ENCODE measurements at regions not wholly inside any gene's neighbourhood (a gene's known extent, or its start where the extent isn't known, plus 50 kb on each side); places are given as distances from the start of the nearest gene placed in this dataset.

DNA sequence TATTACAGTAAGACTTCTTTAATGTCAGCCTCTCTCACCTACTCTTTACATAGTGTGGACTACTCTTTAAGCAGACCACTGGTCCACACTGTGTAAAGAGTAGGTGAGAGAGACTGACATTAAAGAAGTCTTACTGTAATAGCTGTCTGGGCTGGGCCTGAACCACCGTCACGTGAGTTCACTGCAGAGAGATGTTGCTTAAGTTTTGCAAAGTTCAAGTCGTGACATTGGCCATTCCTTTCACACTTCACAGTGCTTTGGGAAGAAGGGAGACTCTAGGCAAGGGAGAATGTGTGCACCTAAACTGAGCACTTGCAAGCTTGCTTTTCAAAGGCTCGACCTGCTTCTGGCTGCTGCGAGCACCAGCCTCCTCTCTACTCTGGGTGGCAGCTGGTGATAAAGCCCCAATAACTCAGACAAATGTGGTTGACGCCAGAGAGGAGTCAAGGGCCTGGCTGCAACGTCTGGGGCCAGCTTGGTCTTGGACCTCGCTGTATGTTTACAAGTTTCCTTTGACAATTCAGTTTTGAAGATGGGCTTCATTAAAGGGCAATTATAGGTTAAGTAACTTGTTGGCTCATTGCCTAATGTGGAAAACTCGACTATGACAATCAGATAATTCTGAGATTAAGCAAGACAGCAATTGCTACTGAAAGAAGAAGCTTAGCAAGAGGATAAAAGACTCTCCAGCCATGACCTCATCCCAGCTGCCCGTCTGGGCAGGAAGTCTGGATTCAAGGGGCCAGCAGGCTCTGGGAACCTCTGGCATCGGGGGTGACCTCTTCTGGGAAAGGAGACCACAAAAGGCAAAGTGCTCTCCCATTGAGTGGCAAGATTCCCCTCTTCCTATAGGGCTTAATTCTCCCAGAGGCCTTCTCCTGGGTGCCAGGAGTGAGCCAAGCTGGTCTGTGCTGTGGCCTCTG is 242.1 kb upstream of the TLE3 start:
- no peaks in the 10 kb centered on the region for H3K9me3 ChIP-seq (ENCODE audit: low read depth)
- no peaks in the 10 kb centered on the region for H4K20me1 ChIP-seq (ENCODE audit: insufficient read depth, poor library complexity, severe bottlenecking)
- no peaks in the 10 kb centered on the region for H3K27me3 ChIP-seq
- H3K4me1 ChIP-seq (ENCODE audit: insufficient read depth), result peaks cover 6% of the 10 kb centered on the region
- H3K27ac ChIP-seq, result no peak overlapping the region
- 47% methylated on average over 11 of the region's 11 CpGs for WGBS (ENCODE audit: low lambda C conversion rate, missing lambda C conversion rate)
- TF ChIP-seq, protein P1, sequence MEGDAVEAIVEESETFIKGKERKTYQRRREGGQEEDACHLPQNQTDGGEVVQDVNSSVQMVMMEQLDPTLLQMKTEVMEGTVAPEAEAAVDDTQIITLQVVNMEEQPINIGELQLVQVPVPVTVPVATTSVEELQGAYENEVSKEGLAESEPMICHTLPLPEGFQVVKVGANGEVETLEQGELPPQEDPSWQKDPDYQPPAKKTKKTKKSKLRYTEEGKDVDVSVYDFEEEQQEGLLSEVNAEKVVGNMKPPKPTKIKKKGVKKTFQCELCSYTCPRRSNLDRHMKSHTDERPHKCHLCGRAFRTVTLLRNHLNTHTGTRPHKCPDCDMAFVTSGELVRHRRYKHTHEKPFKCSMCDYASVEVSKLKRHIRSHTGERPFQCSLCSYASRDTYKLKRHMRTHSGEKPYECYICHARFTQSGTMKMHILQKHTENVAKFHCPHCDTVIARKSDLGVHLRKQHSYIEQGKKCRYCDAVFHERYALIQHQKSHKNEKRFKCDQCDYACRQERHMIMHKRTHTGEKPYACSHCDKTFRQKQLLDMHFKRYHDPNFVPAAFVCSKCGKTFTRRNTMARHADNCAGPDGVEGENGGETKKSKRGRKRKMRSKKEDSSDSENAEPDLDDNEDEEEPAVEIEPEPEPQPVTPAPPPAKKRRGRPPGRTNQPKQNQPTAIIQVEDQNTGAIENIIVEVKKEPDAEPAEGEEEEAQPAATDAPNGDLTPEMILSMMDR (IDR thresholded peaks at IDR 0.05; ENCODE audit: poor library complexity), result no peak
- TF ChIP-seq EZH2 (IDR thresholded peaks at IDR 0.05; ENCODE audit: borderline replicate concordance), result no peak
- TF ChIP-seq EZH2phosphoT487 (IDR thresholded peaks at IDR 0.05; ENCODE audit: low read depth, severe bottlenecking, unreplicated experiment), result no peak
- H2AFZ ChIP-seq, result no peak overlapping the region
- no peaks in the 10 kb centered on the region for H3K9me2 ChIP-seq (replicated peaks; ENCODE audit: insufficient read depth)
- no peak for DNase-seq (ENCODE audit: low spot score)
- no peak overlapping the region for H3K4me2 ChIP-seq
- no peak overlapping the region for H3K4me3 ChIP-seq
- no peaks in the 10 kb centered on the region for H3K36me3 ChIP-seq (replicated peaks; ENCODE audit: insufficient read depth, low read depth)
- H3K79me2 ChIP-seq, result no peaks in the 10 kb centered on the region

DNA sequence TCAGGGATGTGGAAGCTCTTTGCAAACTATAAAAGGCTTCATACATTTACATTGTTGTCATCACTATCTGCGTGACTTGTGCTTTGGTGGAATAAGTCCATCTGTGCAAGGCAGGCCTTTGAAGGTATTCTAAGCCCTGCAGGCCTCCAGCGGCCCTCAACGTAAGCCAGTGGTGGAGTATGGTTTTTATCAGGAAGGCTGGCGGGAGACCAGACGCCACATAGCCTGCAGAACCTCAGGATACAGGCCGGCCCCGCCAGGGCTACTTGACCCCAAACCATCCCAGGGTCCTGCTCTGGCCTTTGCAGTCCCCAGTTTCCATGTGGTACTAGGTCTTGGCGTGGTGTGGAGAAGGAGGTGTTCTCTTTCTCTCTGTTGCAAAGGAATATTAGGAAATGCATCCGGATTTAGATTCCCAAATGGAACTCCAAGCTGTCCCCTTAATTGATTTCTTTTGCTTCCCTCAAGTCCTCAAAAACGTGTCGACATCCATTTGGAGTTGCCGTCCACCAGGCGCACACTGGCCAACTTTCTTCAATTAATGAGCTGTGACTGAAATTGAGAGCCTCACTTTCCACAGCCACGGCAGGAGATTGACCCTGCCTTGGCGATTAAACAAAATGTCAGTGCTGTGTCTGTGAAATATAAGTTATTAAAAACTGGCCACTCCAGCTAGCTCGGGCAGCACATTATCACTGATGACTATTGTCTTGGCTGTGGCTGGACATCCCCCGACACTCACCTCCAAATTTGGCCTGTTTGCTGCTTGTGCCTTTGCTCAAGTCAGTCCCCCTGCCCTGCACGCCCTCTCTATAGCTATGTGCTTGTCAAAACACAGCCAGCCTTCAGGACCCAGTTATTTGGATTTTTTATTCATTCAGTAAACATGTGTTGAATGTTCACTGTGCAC is 239.8 kb upstream of the TLE3 start:
- Histone ChIP-seq H3K27me3 (no peaks in the 10 kb centered on the region), H3K9me2 (replicated peaks; ENCODE audit: insufficient read depth) (no peaks in the 10 kb centered on the region), H2AFZ (no peak overlapping the region), H3K9me3 (ENCODE audit: low read depth) (no peaks in the 10 kb centered on the region), H3K27ac (no peak overlapping the region), H3K4me2 (no peak overlapping the region), H4K20me1 (ENCODE audit: insufficient read depth, poor library complexity, severe bottlenecking) (no peaks in the 10 kb centered on the region), H3K4me3 (no peak overlapping the region), H3K4me1 (ENCODE audit: insufficient read depth) (peaks cover 6% of the 10 kb centered on the region), H3K79me2 (no peaks in the 10 kb centered on the region), H3K36me3 (replicated peaks; ENCODE audit: insufficient read depth, low read depth) (no peaks in the 10 kb centered on the region)
- DNase-seq (ENCODE audit: low spot score), result no peak
- WGBS (ENCODE audit: low lambda C conversion rate, missing lambda C conversion rate), result 60% methylated on average over 18 of the region's 18 CpGs
- TF ChIP-seq EZH2 (IDR thresholded peaks at IDR 0.05; ENCODE audit: borderline replicate concordance) (no peak), EZH2phosphoT487 (IDR thresholded peaks at IDR 0.05; ENCODE audit: low read depth, severe bottlenecking, unreplicated experiment) (no peak)
- TF ChIP-seq, protein P1 (IDR thresholded peaks at IDR 0.05; ENCODE audit: poor library complexity), result no peak

DNA sequence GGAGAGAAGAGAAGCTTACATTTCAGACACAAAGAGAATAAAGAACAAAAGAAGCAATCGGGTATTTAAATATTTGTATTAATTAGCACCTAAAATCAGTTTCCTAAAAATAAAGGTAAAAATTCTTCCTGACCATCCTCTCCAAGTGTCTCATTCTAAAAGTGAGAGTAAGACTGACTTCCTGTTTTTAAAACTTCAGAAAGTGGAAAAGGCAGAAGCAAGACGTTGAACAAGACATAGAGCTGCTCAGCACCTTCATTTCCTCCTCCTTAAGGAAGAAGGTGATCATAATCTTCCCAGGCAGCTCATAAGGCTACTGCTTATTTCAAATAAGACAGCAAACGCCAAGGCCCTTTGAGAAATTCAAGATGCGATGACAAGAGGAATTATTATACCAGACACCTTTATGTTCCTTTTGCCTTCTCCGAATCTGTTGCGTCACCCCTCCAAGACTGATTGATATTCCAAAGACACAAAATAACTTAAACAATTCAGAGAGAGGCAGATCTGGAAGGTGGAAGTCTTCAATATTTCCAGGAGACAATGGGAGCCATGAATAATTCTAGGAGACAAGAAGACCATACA is 238.8 kb upstream of the TLE3 start:
- H3K4me2 ChIP-seq, result no peak overlapping the region
- WGBS (ENCODE audit: low lambda C conversion rate, missing lambda C conversion rate), result 79% methylated on average over 6 of the region's 6 CpGs
- H3K4me3 ChIP-seq, result no peak overlapping the region
- H3K36me3 ChIP-seq (replicated peaks; ENCODE audit: insufficient read depth, low read depth), result no peaks in the 10 kb centered on the region
- H3K9me2 ChIP-seq (replicated peaks; ENCODE audit: insufficient read depth), result no peaks in the 10 kb centered on the region
- no peak for DNase-seq (ENCODE audit: low spot score)
- H3K9me3 ChIP-seq (ENCODE audit: low read depth), result no peaks in the 10 kb centered on the region
- H3K4me1 ChIP-seq (ENCODE audit: insufficient read depth), result peaks cover 6% of the 10 kb centered on the region
- H3K27ac ChIP-seq, result no peak overlapping the region
- no peaks in the 10 kb centered on the region for H3K79me2 ChIP-seq
- TF ChIP-seq, protein P1 (IDR thresholded peaks at IDR 0.05; ENCODE audit: poor library complexity), result no peak
- TF ChIP-seq EZH2phosphoT487 (IDR thresholded peaks at IDR 0.05; ENCODE audit: low read depth, severe bottlenecking, unreplicated experiment), result no peak
- H2AFZ ChIP-seq, result no peak overlapping the region
- no peaks in the 10 kb centered on the region for H3K27me3 ChIP-seq
- H4K20me1 ChIP-seq (ENCODE audit: insufficient read depth, poor library complexity, severe bottlenecking), result no peaks in the 10 kb centered on the region

All from hepatocyte (in vitro differentiated cells).